HT1080 (cell line): ENCODE measurements at regions not wholly inside any gene's neighbourhood (a gene's known extent, or its start where the extent isn't known, plus 50 kb on each side); places are given as distances from the start of the nearest gene placed in this dataset.
"Not testable (repeated sequence)": the region's sequence is repeated elsewhere in the genome, so short reads cannot be mapped to it uniquely, and the experiment has no call there.

ENCODE experiments used
- DNase-seq: peaks from one replicate; pipeline ENCODE4 v3.0.0-alpha.2; 2015; ENCODE audit warnings: low read depth

GRCh38 chr12:89870413-89871184 is 162.0 kb upstream of the ATP2B1 start:
- DNase-seq: no peak

DNA sequence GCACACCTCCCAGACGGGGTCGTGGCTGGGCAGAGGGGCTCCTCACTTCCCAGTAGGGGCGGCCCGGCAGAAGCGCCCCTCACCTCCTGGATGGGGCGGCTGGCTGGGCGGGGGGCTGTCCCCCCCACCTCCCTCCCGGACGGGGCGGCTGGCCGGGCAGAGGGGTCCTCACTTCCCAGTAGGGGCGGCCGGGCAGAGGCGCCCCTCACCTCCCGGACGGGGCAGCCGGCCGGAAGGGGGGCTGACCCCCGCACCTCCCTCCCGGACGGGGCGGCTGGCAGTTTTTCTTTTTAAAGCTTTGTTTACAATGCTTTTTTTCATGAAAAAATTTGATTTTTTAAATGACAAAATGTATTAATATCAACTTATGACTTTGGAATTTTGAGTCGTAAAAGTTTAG is 159.0 kb upstream of the ATP2B1 start:
- DNase-seq: not testable (repeated sequence)

GRCh38 chr12:89864411-89864810 is 155.8 kb upstream of the ATP2B1 start:
- no peak for DNase-seq

GRCh38 chr12:89863968-89864367 is 155.3 kb upstream of the ATP2B1 start:
- DNase-seq: no peak

- no peak for DNase-seq
These were observed 154.9 kb upstream of the ATP2B1 start for GRCh38 chr12:89863493-89863938.

DNA sequence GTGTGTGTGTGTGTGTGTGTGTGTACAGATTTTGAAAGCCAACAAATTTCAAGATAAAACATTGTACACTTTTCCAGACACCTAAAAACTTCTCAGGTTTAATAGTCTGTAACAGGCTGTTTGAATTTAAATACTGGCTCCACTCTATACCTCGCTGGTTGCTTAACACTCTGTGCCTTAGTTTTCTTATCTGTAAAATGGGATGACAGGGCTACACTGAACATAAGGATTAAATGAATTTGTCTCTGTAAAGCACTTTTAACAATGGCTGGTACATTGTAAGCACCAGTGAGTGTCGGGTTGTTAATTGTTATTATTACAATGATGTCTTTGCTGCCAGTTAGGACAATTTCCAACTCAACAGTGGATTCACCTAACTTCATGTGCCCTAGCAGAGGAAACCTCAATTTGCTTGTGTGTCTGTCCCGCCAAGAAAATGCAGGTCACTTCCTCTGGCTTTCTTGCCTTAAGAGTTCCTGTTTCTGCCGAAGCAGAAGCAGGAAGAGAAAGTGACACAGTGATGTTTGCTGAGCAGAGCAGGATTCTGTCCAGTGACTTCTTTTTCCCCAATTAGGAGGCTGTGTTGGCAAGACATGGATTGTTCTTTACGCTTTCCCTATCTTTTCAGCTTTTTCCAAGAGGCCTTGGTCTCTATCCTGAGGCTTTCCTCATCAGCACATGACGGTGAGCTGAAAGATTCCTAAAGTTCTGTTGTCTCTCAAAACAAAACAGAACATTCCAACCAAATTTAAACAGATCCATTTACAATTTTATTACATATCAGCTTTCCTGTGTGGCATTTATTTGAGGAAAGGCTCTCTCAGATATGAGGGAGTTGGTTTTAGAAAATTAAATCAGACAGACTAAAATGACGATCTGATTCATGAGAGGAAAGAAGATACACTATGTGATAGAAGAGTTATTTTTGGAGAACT is 154.1 kb upstream of the ATP2B1 start:
- DNase-seq: no peak

DNA sequence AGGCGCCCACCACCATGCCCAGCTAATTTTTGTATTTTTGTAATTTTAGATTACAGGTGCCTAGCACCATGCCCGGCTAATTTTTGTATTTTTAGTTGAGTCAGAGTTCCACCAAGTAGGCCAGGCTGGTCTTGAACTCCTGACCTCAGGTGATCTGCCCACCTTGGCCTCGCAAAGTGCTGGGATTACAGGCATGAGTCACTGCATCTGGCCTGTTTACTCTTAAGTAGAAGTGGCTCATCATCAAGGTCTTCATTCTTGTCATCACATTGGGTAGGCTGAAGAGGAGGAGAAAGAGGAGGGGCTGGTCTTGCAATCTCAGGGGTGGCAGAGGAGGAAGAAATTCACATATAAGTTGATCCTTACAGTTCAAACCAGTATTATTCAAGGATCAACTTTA is 152.4 kb upstream of the ATP2B1 start:
- peak; percentile 31 for DNase-seq

GRCh38 chr12:89859508-89860220 is 151.0 kb upstream of the ATP2B1 start:
- no peak for DNase-seq

- no peak for DNase-seq
These were observed 150.1 kb upstream of the ATP2B1 start for GRCh38 chr12:89858718-89859117.

- no peak for DNase-seq
These were observed 149.1 kb upstream of the ATP2B1 start for GRCh38 chr12:89857652-89858274.

DNA sequence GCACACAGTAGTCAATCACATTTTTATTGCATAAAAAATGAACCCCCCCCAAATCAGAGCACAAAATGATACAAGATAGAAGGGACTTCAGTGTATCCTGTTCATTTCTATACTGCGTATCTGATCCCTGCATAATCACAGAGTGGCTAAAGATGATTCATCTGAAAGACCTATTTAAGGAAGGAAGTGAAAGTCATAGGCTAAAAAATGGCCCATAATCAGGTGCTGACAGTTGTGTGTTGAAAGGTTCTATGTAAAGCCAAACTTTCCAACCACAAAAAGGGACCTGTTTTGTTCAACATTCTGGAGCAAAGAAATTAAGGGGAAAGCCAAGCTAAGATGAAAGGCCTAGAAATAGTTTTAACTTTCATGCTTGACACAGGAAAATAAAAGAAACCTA is 147.8 kb upstream of the ATP2B1 start:
- peak; percentile 63 for DNase-seq

- no peak for DNase-seq
These were observed 140.1 kb upstream of the ATP2B1 start for GRCh38 chr12:89848732-89849131.

DNA sequence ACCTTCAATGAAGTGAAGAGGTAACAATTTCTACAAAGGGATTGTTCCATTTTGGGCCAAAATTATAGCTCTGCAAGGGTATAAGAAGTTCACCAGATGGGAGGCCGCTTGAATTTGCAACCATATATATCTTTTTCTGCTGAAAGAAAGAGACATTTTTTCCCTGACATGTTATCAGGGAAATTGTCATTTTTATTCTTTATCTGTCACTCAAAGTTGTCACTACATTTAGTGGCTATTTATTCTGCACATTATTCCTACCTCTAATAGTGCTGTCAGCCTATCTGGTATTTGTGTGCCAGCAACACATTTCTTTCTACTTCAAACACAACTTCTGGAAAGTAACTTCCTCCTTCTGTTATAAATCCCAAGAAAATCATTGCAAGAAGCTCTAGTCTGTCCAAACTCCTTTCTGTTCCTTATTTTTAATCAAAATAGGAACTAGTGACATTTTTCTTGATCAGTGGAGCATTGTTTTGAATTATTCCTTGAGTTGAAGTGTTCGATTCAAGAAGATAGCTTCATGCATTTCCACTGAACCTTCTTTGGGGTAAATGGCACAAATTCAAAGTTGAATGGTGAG is 137.9 kb upstream of the ATP2B1 start:
- no peak for DNase-seq

- DNase-seq: no peak
These were observed 137.1 kb upstream of the ATP2B1 start for GRCh38 chr12:89845767-89846166.

DNA sequence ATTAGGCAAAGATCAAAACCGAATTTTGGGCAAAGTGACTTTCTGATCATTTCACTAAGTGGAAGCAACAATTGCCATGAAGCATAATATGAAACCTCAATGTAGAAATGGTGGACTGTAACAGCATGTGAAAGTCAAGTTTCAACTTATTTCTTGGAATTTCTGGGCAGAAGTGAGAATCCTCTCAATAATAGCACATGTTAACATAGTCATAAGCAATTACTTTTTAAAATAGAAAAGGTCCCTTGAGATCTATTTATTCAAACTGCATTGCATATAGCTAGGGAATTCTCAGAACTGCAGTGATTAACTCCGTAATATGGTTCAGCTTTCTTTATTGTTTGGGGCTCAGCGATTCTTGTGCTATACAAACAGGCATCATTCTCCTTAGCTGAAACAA is 136.7 kb upstream of the ATP2B1 start:
- no peak for DNase-seq

- no peak for DNase-seq
These were observed 135.9 kb upstream of the ATP2B1 start for GRCh38 chr12:89844539-89844938.

DNA sequence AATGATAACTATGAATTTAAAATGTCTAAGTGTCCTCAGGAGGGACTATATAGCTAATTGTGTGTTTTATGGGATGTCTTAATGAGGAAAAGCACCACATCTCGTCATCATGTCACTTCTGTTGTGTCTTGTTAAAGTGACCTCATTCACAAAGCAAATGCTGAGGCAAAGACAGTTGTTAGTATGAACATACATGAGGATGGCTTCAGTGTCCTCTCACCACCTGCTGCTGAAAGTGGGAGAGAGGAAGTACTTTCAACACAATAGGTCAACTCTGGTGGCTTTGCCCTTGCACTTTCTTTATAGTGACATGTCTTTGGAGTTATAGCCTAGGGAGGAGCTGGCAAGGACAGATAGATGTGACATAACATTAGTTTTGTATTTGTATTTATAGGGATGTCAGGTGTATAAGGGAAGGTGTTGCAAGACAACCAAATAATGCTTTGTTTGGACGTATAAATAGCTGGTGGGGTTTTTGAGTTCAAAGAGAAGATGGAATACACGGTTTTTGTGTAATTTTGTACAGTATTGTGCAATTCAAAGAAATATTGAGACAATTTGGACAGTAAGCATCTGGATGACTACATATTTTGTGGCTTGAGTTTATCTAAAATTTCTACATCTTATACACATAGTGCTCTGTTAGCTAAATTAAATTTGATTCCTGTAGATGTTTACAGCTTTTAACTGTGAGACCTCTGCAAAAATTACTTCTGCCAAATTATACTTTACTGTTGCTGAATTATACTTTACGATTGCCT is 131.7 kb upstream of the ATP2B1 start:
- DNase-seq: no peak

- no peak for DNase-seq
These were observed 130.8 kb upstream of the ATP2B1 start for GRCh38 chr12:89839444-89839843.

GRCh38 chr12:89838833-89839232 is 130.2 kb upstream of the ATP2B1 start:
- no peak for DNase-seq

- DNase-seq: peak; percentile 35
These were observed 127.4 kb upstream of the ATP2B1 start for GRCh38 chr12:89836026-89836425.
